ENCODE measurements at regions not wholly inside any gene's neighbourhood (a gene's known extent, or its start where the extent isn't known, plus 50 kb on each side); places are given as distances from the start of the nearest gene placed in this dataset.

GRCh38 chr3:113058188-113058587 lies 67.4 kb downstream of the GTPBP8 start:
- Histone ChIP-seq H3K79me2 (ENCODE audit: low read length) (no peaks in the 10 kb centered on the region), H3K9me2 (replicated peaks; ENCODE audit: low read length) (no peaks in the 10 kb centered on the region), H3K4me1 (ENCODE audit: insufficient read depth, low read length) (no peaks in the 10 kb centered on the region), H3K4me2 (ENCODE audit: low read length) (no peak overlapping the region), H3K9ac (ENCODE audit: low read length) (no peak overlapping the region), H2AFZ (ENCODE audit: low read length) (no peak overlapping the region), H3K27ac (ENCODE audit: low read length) (no peak overlapping the region), H4K20me1 (ENCODE audit: low read length) (no peaks in the 10 kb centered on the region), H3F3A (ENCODE audit: low read length, unreplicated experiment) (no peaks in the 10 kb centered on the region), H3K27me3 (ENCODE audit: low read length) (no peaks in the 10 kb centered on the region), H3K9me3 (ENCODE audit: low read length) (no peaks in the 10 kb centered on the region), H3K4me3 (ENCODE audit: low read length) (no peak overlapping the region), H3K36me3 (ENCODE audit: low read depth, low read length) (no peaks in the 10 kb centered on the region)
- intact Hi-C loops (cut with micrococcal nuclease), result no loop called here
- ATAC-seq (no peak), DNase-seq (no peak)
- ChIA-PET POLR2A (ENCODE audit: unreplicated experiment) (no interaction called here), CTCF (no interaction called here)
- BruUV-seq (replicated peaks), result no TSS peak
- no peak for TF ChIP-seq EZH2phosphoT487 (IDR thresholded peaks at IDR 0.05; ENCODE audit: borderline replicate concordance, low read length)
- TF ChIP-seq EZH2 (IDR thresholded peaks at IDR 0.05; ENCODE audit: low read length, unreplicated experiment), result no peak
- no peak for TF ChIP-seq CTCF (conservative IDR thresholded peaks at IDR 0.05; ENCODE audit: low read depth, low read length)

- DNase-seq (no peak), ATAC-seq (no peak)
- no peaks in the 10 kb centered on the region for H4K20me1 ChIP-seq (ENCODE audit: low read length)
- H3K9me3 ChIP-seq (ENCODE audit: low read length), result no peaks in the 10 kb centered on the region
- H3K4me3 ChIP-seq (ENCODE audit: low read length), result no peak overlapping the region
- TF ChIP-seq EZH2 (IDR thresholded peaks at IDR 0.05; ENCODE audit: low read length, unreplicated experiment) (no peak), CTCF (conservative IDR thresholded peaks at IDR 0.05; ENCODE audit: low read depth, low read length) (no peak), EZH2phosphoT487 (IDR thresholded peaks at IDR 0.05; ENCODE audit: borderline replicate concordance, low read length) (no peak)
- ChIA-PET POLR2A (ENCODE audit: unreplicated experiment) (no interaction called here), CTCF (no interaction called here)
- no peak overlapping the region for H2AFZ ChIP-seq (ENCODE audit: low read length)
- H3K36me3 ChIP-seq (ENCODE audit: low read depth, low read length), result no peaks in the 10 kb centered on the region
- no peaks in the 10 kb centered on the region for H3K79me2 ChIP-seq (ENCODE audit: low read length)
- H3K9me2 ChIP-seq (replicated peaks; ENCODE audit: low read length), result no peaks in the 10 kb centered on the region
- H3K4me1 ChIP-seq (ENCODE audit: insufficient read depth, low read length), result no peaks in the 10 kb centered on the region
- no peak overlapping the region for H3K4me2 ChIP-seq (ENCODE audit: low read length)
- intact Hi-C loops (cut with micrococcal nuclease), result no loop called here
- BruUV-seq (replicated peaks), result no TSS peak
- H3K27ac ChIP-seq (ENCODE audit: low read length), result no peak overlapping the region
- H3K9ac ChIP-seq (ENCODE audit: low read length), result no peak overlapping the region
- H3K27me3 ChIP-seq (ENCODE audit: low read length), result no peaks in the 10 kb centered on the region
- H3F3A ChIP-seq (ENCODE audit: low read length, unreplicated experiment), result no peaks in the 10 kb centered on the region
Measured at GRCh38 chr3:113062705-113063104, 71.9 kb downstream of the GTPBP8 start.

- TF ChIP-seq EZH2phosphoT487 (IDR thresholded peaks at IDR 0.05; ENCODE audit: borderline replicate concordance, low read length), result no peak
- no peak for TF ChIP-seq EZH2 (IDR thresholded peaks at IDR 0.05; ENCODE audit: low read length, unreplicated experiment)
- TF ChIP-seq CTCF (conservative IDR thresholded peaks at IDR 0.05; ENCODE audit: low read depth, low read length), result no peak
- Histone ChIP-seq H4K20me1 (ENCODE audit: low read length) (no peaks in the 10 kb centered on the region), H3K9ac (ENCODE audit: low read length) (no peak overlapping the region), H3K9me3 (ENCODE audit: low read length) (no peaks in the 10 kb centered on the region), H3K4me3 (ENCODE audit: low read length) (no peak overlapping the region), H3K9me2 (replicated peaks; ENCODE audit: low read length) (no peaks in the 10 kb centered on the region), H3F3A (ENCODE audit: low read length, unreplicated experiment) (no peaks in the 10 kb centered on the region), H3K79me2 (ENCODE audit: low read length) (no peaks in the 10 kb centered on the region), H3K4me1 (ENCODE audit: insufficient read depth, low read length) (no peaks in the 10 kb centered on the region), H3K27me3 (ENCODE audit: low read length) (no peaks in the 10 kb centered on the region), H3K4me2 (ENCODE audit: low read length) (no peak overlapping the region), H3K36me3 (ENCODE audit: low read depth, low read length) (no peaks in the 10 kb centered on the region), H3K27ac (ENCODE audit: low read length) (no peak overlapping the region), H2AFZ (ENCODE audit: low read length) (no peak overlapping the region)
- DNase-seq (no peak), ATAC-seq (no peak)
- BruUV-seq (replicated peaks), result no TSS peak
- POLR2A ChIA-PET (ENCODE audit: unreplicated experiment), result no interaction called here
- intact Hi-C loops (cut with micrococcal nuclease), result no loop called here
- CTCF ChIA-PET, result no interaction called here
Measured at GRCh38 chr3:113063126-113063894, 72.5 kb downstream of the GTPBP8 start.
